Activated naive CD8-positive, alpha-beta T cell treated with anti-CD3 and anti-CD28 coated beads, Interleukin-2, amount 10 ng/mL, durations not matched to agents 7 days and 5 days (primary cell): ENCODE measurements at regions not wholly inside any gene's neighbourhood (a gene's known extent, or its start where the extent isn't known, plus 50 kb on each side); places are given as distances from the start of the nearest gene placed in this dataset.

Experiments
- ATAC-seq: fragments of 150-1000 bp; cut with Tn5 transposase; one replicate; pipeline ENCODE4 v1.10.0; 2021; ENCODE audit warnings: low read depth, moderate library complexity
- POLR2A ChIA-PET: fragments of 350-600 bp; sonication (Branson Sonifier 250); formaldehyde crosslinking; loops from one replicate; lab custom pipeline; 2021; ENCODE audit warnings: antibody characterized with exemption; lab: Charles Lee
- DNase-seq: peaks from one replicate; pipeline ENCODE4 v3.0.0; 2021
- H3K27ac Mint-ChIP-seq: one replicate; pipeline ENCODE4 v1.8.0; 2022; ENCODE audit warnings: mild to moderate bottlenecking, mixed read lengths
- H3K27me3 Mint-ChIP-seq: one replicate; pipeline ENCODE4 v1.8.0; 2022; ENCODE audit warnings: mild to moderate bottlenecking, moderate library complexity, mixed read lengths
- H3K36me3 Mint-ChIP-seq: one replicate; pipeline ENCODE4 v1.8.0; 2021; ENCODE audit warnings: mild to moderate bottlenecking, mixed read lengths
- H3K4me1 Mint-ChIP-seq: one replicate; pipeline ENCODE4 v1.8.0; 2021; ENCODE audit warnings: mixed read lengths
- H3K4me3 Mint-ChIP-seq: one replicate; pipeline ENCODE4 v1.8.0; 2022; ENCODE audit warnings: mild to moderate bottlenecking, moderate library complexity, mixed read lengths
- H3K9me3 Mint-ChIP-seq: one replicate; pipeline ENCODE4 v1.8.0; 2021; ENCODE audit warnings: mixed read lengths

GRCh38 chr4:34709564-34709963, 1534.8 kb downstream of the ARAP2 start:
- Mint-ChIP-seq H3K27ac (no peak overlapping the region), H3K9me3 (peaks cover 1% of the 10 kb centered on the region), H3K4me3 (no peak overlapping the region), H3K36me3 (no peaks in the 10 kb centered on the region), H3K27me3 (no peaks in the 10 kb centered on the region), H3K4me1 (no peaks in the 10 kb centered on the region)
- no peak for ATAC-seq
- DNase-seq, result no peak
- POLR2A ChIA-PET, result no interaction called here

DNA sequence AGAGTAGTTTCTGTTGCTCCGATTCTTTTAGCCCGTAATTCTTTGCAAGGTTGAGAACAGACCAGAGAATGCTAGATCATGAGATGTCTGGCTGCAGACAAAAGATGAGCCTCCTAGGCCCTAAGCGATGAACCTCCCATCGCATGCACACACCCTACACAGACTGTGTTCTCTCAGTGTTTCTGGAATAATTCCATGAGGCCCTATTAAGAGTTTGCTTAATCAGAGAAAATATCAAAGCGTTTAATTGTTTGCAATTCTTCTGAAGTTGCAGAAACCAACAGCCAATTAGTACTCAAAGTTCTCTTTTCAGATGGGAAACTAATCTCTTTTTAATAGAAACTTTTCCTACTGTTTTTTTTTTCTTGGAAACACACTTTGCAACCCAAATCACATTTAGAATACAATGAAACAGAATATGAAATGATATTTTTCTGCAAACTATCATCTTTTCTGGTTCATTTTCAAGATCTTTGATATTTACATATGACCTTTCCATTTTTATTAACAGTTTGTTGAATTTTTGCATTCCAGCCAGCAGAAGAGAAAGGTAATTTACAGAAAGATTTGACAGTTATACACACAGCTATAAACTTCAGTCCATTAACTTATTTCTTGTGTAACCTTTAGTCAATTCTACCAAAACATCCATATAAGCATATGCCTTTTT, 1525.6 kb downstream of the ARAP2 start:
- H3K27me3 Mint-ChIP-seq, result no peaks in the 10 kb centered on the region
- no peaks in the 10 kb centered on the region for H3K4me1 Mint-ChIP-seq
- no peaks in the 10 kb centered on the region for H3K36me3 Mint-ChIP-seq
- no peak for DNase-seq
- no peaks in the 10 kb centered on the region for H3K9me3 Mint-ChIP-seq
- H3K4me3 Mint-ChIP-seq, result no peak overlapping the region
- H3K27ac Mint-ChIP-seq, result no peak overlapping the region
- no peak for ATAC-seq
- POLR2A ChIA-PET, result no interaction called here

- no peaks in the 10 kb centered on the region for H3K9me3 Mint-ChIP-seq
- no peaks in the 10 kb centered on the region for H3K4me1 Mint-ChIP-seq
- no peak for ATAC-seq
- POLR2A ChIA-PET, result no interaction called here
- H3K36me3 Mint-ChIP-seq, result no peaks in the 10 kb centered on the region
- no peaks in the 10 kb centered on the region for H3K27me3 Mint-ChIP-seq
- H3K4me3 Mint-ChIP-seq, result no peak overlapping the region
- no peak overlapping the region for H3K27ac Mint-ChIP-seq
- DNase-seq, result no peak
Measured at GRCh38 chr4:34720571-34720970, 1523.7 kb downstream of the ARAP2 start.

- Mint-ChIP-seq H3K27me3 (no peaks in the 10 kb centered on the region), H3K4me1 (no peaks in the 10 kb centered on the region), H3K27ac (no peak overlapping the region), H3K4me3 (no peak overlapping the region), H3K36me3 (no peaks in the 10 kb centered on the region), H3K9me3 (no peaks in the 10 kb centered on the region)
- DNase-seq, result no peak
- POLR2A ChIA-PET, result no interaction called here
- no peak for ATAC-seq
Measured at GRCh38 chr4:34721835-34722234, 1522.5 kb downstream of the ARAP2 start.

- Mint-ChIP-seq H3K4me1 (no peaks in the 10 kb centered on the region), H3K4me3 (no peak overlapping the region), H3K27me3 (no peaks in the 10 kb centered on the region), H3K27ac (no peak overlapping the region), H3K36me3 (no peaks in the 10 kb centered on the region), H3K9me3 (no peaks in the 10 kb centered on the region)
- no peak for DNase-seq
- POLR2A ChIA-PET, result no interaction called here
- ATAC-seq, result no peak
Measured at GRCh38 chr4:34723605-34724004, 1520.7 kb downstream of the ARAP2 start.

DNA sequence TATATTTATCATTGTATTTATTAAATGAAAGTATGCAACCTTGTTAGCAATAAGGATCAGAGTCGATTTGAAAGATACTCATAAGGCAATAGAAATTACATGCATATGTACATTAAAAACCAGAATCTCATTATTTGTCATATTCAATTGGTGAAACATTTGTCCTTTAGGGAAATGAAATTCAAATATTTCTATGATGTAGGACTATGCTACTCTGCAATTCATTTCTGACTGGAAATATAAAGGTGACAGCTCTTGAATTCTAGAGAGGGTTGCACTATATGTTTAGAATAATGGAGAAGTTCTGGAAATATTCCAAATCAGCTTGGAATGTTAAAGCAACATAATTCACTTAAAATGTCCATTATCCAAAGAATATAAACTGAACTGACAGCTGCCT, 1519.8 kb downstream of the ARAP2 start:
- Mint-ChIP-seq H3K27me3 (no peaks in the 10 kb centered on the region), H3K4me1 (no peaks in the 10 kb centered on the region), H3K27ac (no peak overlapping the region), H3K4me3 (no peak overlapping the region), H3K9me3 (no peaks in the 10 kb centered on the region), H3K36me3 (no peaks in the 10 kb centered on the region)
- ATAC-seq (no peak), DNase-seq (no peak)
- POLR2A ChIA-PET, result no interaction called here

DNA sequence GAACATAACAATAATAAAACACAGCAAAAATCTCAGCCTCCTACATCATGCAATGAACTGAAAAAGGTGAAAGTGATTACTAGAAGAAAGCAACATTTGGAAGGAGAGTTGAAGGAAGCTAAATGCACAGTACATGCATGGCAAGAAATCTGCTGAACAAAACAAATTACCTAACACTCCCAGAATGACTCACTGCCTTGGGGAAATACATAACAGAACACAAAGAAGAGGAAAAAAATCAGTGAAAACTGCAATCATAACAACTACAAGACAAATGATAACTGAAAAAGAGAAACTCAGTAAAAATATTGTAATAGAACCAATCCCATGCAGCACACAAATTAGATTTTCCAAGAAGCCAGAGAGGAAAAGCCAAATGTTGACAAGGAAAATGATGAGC, 1513.2 kb downstream of the ARAP2 start:
- Mint-ChIP-seq H3K27ac (no peak overlapping the region), H3K27me3 (no peaks in the 10 kb centered on the region), H3K4me3 (no peak overlapping the region), H3K4me1 (no peaks in the 10 kb centered on the region), H3K36me3 (no peaks in the 10 kb centered on the region), H3K9me3 (no peaks in the 10 kb centered on the region)
- POLR2A ChIA-PET, result no interaction called here
- no peak for DNase-seq
- no peak for ATAC-seq

- Mint-ChIP-seq H3K36me3 (no peaks in the 10 kb centered on the region), H3K27me3 (no peaks in the 10 kb centered on the region), H3K4me3 (no peak overlapping the region), H3K27ac (no peak overlapping the region), H3K4me1 (no peaks in the 10 kb centered on the region), H3K9me3 (no peaks in the 10 kb centered on the region)
- no peak for DNase-seq
- ATAC-seq, result no peak
- POLR2A ChIA-PET, result no interaction called here
Measured at GRCh38 chr4:34732176-34732950, 1512.0 kb downstream of the ARAP2 start.

GRCh38 chr4:34733185-34733941, 1511.0 kb downstream of the ARAP2 start:
- Mint-ChIP-seq H3K9me3 (peaks cover 2% of the 10 kb centered on the region), H3K4me3 (no peak overlapping the region), H3K27ac (no peak overlapping the region), H3K4me1 (no peaks in the 10 kb centered on the region), H3K36me3 (no peaks in the 10 kb centered on the region), H3K27me3 (no peaks in the 10 kb centered on the region)
- ATAC-seq, result no peak
- POLR2A ChIA-PET, result interaction anchor here (0.6 kb wide), 1 partner anchor 1106 kb away, joined by 3 read pairs; no protein-coding TSS in a partner anchor
- DNase-seq, result no peak

DNA sequence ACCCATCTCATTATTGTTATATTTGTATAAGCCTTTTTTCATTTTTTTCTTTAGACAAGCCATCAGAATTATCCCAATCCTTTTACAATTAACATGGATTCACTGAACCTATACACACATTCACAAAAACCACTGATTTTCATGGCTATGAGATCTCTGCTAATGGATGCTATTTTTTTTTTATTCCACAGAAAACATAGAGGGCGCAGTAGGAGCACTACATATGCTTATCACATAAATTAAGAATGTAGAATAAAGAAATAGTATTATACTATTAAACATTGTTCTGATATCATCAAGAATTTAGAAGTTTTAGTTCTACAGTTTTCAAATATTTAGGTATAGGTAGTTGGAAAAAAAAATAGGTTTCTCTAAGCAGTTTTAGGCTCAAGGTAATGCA, 1477.4 kb downstream of the ARAP2 start:
- ATAC-seq (no peak), DNase-seq (no peak)
- Mint-ChIP-seq H3K27me3 (no peaks in the 10 kb centered on the region), H3K36me3 (no peaks in the 10 kb centered on the region), H3K4me1 (no peaks in the 10 kb centered on the region), H3K27ac (no peak overlapping the region), H3K4me3 (no peak overlapping the region), H3K9me3 (no peaks in the 10 kb centered on the region)
- POLR2A ChIA-PET, result no interaction called here

DNA sequence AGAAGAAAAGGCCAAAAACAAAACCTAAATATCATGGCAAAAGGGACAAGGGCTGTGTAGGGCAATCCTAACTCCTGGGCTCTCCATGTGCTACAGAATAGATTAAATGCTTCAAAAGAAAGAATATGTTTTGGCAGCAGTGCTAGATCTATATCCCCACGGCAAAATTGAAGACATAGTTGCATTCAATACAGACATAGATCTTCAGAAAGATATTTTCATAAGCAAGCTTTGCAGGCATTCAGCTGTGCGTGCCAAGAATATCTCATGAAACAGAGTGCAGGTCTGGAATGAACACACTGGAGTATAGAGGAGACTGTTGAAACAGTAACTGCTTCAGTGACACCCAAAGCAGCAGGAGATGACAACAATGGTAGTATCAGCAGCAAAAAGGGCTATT, 1476.9 kb downstream of the ARAP2 start:
- ATAC-seq, result no peak
- DNase-seq, result no peak
- no peaks in the 10 kb centered on the region for H3K9me3 Mint-ChIP-seq
- H3K36me3 Mint-ChIP-seq, result no peaks in the 10 kb centered on the region
- H3K27me3 Mint-ChIP-seq, result no peaks in the 10 kb centered on the region
- POLR2A ChIA-PET, result no interaction called here
- H3K4me1 Mint-ChIP-seq, result no peaks in the 10 kb centered on the region
- no peak overlapping the region for H3K27ac Mint-ChIP-seq
- H3K4me3 Mint-ChIP-seq, result no peak overlapping the region

DNA sequence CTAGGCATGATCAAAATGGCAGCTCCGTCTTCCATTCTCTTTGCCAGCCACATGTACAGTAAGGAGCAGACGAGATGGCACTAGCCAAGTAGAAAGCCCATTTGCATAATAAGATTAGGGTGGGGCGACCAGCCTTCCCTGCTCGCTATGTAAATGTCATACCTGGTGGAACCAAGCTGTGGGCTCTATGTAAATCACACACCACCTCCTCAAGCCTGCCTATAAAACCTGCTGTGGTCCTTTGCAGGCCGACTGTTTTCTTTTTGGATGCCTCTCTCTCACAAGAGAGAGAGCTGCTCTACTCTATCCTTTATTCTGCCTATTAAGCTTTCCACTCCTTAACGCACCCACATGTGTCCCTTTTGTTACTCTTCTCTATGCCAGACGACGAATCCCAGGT, 1472.7 kb downstream of the ARAP2 start:
- Mint-ChIP-seq H3K36me3 (no peaks in the 10 kb centered on the region), H3K27ac (no peak overlapping the region), H3K27me3 (no peaks in the 10 kb centered on the region), H3K4me1 (no peaks in the 10 kb centered on the region), H3K9me3 (peaks cover 3% of the 10 kb centered on the region), H3K4me3 (no peak overlapping the region)
- POLR2A ChIA-PET, result no interaction called here
- no peak for DNase-seq
- ATAC-seq, result no peak

GRCh38 chr4:34790131-34790530, 1454.2 kb downstream of the ARAP2 start:
- H3K9me3 Mint-ChIP-seq, result no peaks in the 10 kb centered on the region
- H3K36me3 Mint-ChIP-seq, result no peaks in the 10 kb centered on the region
- no peak for ATAC-seq
- POLR2A ChIA-PET, result no interaction called here
- H3K4me1 Mint-ChIP-seq, result no peaks in the 10 kb centered on the region
- H3K4me3 Mint-ChIP-seq, result no peak overlapping the region
- no peaks in the 10 kb centered on the region for H3K27me3 Mint-ChIP-seq
- no peak for DNase-seq
- H3K27ac Mint-ChIP-seq, result no peak overlapping the region

DNA sequence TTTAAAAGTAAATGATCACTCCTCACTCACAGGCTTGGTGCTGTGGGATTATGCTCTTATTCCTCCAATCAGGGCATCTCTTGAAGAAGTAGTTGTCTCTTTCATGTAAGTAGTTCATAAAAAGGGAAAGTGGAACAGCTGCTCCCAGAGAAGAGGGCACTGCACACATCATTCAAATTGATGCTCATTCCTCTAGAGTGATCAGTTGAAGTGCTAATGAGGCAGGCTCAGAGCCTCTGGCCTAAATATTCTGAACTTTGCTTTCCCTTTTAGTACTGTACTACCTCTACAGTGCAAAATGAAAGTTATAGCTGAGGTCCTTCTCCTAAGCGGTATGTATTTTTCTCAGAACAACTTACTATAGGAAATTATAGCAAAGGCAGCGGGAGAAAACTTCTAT, 1453.1 kb downstream of the ARAP2 start:
- Mint-ChIP-seq H3K27me3 (no peaks in the 10 kb centered on the region), H3K4me1 (no peaks in the 10 kb centered on the region), H3K36me3 (no peaks in the 10 kb centered on the region), H3K27ac (no peak overlapping the region), H3K4me3 (no peak overlapping the region), H3K9me3 (no peaks in the 10 kb centered on the region)
- POLR2A ChIA-PET, result no interaction called here
- ATAC-seq (no peak), DNase-seq (no peak)
